Suprapubic skin (tissue), 3 donors: ENCODE measurements at regions not wholly inside any gene's neighbourhood (a gene's known extent, or its start where the extent isn't known, plus 50 kb on each side); places are given as distances from the start of the nearest gene placed in this dataset.

Experiments used
- CTCF ChIP-seq, 2 donors: fragments of 200-600 bp in 1 of 2; fragments of 450-650 bp in 1 of 2; sonication (generic) in 1 of 2; IDR thresholded peaks; one replicate each; pipeline ENCODE4 v1.5.1; 2016 to 2019; ENCODE audit warnings: antibody characterized with exemption in 2 of 2, mild to moderate bottlenecking in 1 of 2, moderate library complexity in 1 of 2
- POLR2AphosphoS5 ChIP-seq, 3 donors: sonication (generic); formaldehyde crosslinking; IDR thresholded peaks; one replicate each; pipeline ENCODE4 v1.6.1; 2017; ENCODE audit warnings: antibody characterized with exemption in 3 of 3

DNA sequence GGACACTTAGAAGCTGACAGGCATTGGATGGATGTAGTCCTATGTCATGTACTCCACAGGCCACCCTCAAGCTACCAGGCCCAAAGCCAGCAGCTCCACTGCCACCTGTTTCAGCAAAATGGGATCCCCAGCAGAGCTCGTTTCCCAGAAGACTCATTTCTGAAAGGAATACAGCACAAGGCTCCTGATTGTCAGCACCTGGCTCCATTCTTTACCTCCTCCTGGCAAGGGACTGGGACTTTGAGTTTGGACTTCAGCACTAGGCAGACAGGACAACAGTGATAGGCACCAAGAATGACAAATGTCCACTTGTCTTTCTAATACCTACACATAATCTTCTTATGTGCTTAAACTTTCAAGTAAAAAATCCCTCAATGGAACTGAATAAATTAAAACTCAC, 150.4 kb upstream of the RXFP2 start:
- TF ChIP-seq CTCF (IDR thresholded peaks at IDR 0.05), result no peak
- TF ChIP-seq POLR2AphosphoS5 (IDR thresholded peaks at IDR 0.05), result no peak
